Adipocyte (in vitro differentiated cells): ENCODE measurements at regions not wholly inside any gene's neighbourhood (a gene's known extent, or its start where the extent isn't known, plus 50 kb on each side); places are given as distances from the start of the nearest gene placed in this dataset.

Source experiments
- DNase-seq: peaks from one replicate; pipeline ENCODE4 v3.0.0-alpha.2; 2015; ENCODE audit warnings: low read depth
- H3K27me3 ChIP-seq: replicated peaks from 2 replicates; pipeline ENCODE4 v1.7.0; 2013; ENCODE audit warnings: mild to moderate bottlenecking, low read length, moderate library complexity; ENCODE audit not compliant: control insufficient read depth, insufficient read depth
- H3K36me3 ChIP-seq: 2 replicates; pipeline ENCODE4 v1.7.0; 2013; ENCODE audit warnings: low read length, mild to moderate bottlenecking, moderate library complexity; ENCODE audit not compliant: control insufficient read depth, insufficient read depth, severe bottlenecking
- H3K4me1 ChIP-seq: 2 replicates; pipeline ENCODE4 v1.7.0; 2013; ENCODE audit warnings: mild to moderate bottlenecking, low read length, moderate library complexity; ENCODE audit not compliant: control insufficient read depth, insufficient read depth
- H3K4me3 ChIP-seq: 2 replicates; pipeline ENCODE4 v1.7.0; 2013; ENCODE audit warnings: mild to moderate bottlenecking, low read length, moderate library complexity
- H3K9ac ChIP-seq: 2 replicates; pipeline ENCODE4 v1.7.0; 2013; ENCODE audit warnings: mild to moderate bottlenecking, low read length, moderate library complexity
- H3K9me3 ChIP-seq: 2 replicates; pipeline ENCODE4 v1.7.0; 2013; ENCODE audit warnings: mild to moderate bottlenecking, low read length, moderate library complexity; ENCODE audit not compliant: control insufficient read depth

DNA sequence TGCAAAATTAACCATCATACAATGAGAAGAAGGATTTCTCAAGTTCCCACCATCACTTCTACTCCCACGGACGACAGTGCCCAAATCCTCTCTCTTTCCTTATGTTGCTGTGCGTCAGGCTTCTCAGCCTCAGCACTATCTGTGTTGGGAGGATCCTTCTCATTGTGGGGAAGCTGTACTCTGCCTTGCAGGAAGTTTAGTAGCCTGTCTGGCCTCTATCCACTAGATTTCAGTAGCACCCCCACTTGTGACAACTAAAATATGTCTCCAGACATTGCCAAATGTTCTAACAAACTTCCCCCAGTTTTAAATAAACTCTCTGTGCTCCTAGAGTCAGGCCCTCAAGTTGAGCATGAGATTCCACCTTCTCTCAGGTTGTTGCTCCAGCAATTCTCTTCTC lies 545.9 kb upstream of the ZFP42 start:
- DNase-seq, result no peak
- peaks cover 3% of the 10 kb centered on the region for H3K9me3 ChIP-seq
- no peaks in the 10 kb centered on the region for H3K27me3 ChIP-seq
- H3K36me3 ChIP-seq, result no peaks in the 10 kb centered on the region
- H3K9ac ChIP-seq, result no peak overlapping the region
- no peak overlapping the region for H3K4me3 ChIP-seq
- H3K4me1 ChIP-seq, result no peaks in the 10 kb centered on the region

DNA sequence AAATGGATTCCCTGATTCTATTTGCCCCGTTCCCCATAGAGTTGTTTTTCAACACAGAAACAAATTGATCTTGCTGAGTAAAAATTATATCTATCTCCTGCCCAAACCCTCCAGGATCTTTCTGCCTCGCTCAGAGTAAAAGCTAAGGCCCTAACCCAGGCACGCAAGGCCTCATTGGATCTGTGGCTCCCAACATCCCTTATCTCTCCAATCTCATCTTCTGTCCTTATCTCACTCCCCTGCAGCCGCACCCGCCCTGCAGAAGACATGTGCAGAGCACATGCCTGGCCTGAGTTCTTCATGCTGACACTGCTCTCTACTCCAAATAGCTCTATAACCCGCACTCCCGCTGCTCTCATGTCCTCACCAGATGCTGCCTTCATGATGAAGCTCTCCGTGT lies 543.8 kb upstream of the ZFP42 start:
- Histone ChIP-seq H3K9ac (no peak overlapping the region), H3K36me3 (no peaks in the 10 kb centered on the region), H3K27me3 (no peaks in the 10 kb centered on the region), H3K4me3 (no peak overlapping the region), H3K4me1 (no peaks in the 10 kb centered on the region), H3K9me3 (peaks cover 3% of the 10 kb centered on the region)
- no peak for DNase-seq

DNA sequence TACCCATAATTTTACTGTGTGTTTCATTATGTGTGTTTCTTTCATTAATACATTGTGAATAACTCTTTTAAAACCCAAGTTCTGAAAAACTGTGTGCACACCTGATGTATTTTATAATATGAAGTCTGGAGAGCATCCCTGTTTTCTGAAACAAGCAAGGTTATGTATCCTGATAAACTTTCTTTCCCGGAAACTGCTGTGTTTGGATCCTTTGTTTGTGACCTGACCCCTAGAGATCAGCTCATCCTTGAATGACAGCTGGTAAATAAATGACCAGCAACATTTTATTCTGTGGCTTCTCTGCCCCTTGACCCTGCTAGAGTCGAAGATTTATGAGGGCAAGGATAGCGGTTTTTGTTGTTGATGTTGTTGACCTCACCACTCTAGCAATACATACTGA lies 535.6 kb upstream of the ZFP42 start:
- H3K27me3 ChIP-seq, result no peaks in the 10 kb centered on the region
- H3K4me3 ChIP-seq, result no peak overlapping the region
- H3K9me3 ChIP-seq, result no peaks in the 10 kb centered on the region
- H3K9ac ChIP-seq, result no peak overlapping the region
- H3K4me1 ChIP-seq, result no peaks in the 10 kb centered on the region
- no peak for DNase-seq
- no peaks in the 10 kb centered on the region for H3K36me3 ChIP-seq

DNA sequence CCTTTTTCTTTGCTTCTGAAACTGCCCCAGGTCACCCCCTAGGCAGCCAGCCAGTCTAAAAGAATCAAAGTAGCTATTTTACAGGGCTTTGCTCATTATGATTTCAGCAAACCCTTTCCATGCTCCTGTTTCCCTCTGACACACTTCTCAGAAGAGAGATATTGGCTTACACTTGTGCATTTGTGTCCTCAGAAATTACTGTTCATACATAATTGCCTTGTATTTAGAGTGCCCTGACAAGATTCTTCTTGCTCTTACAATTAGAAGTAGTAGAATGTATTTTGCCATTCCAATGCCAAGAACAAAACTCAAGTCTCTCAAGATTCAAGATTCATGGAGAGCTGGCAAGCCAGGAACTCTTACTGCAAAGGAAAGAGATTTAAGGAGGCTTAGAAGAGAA lies 531.0 kb upstream of the ZFP42 start:
- no peak overlapping the region for H3K4me3 ChIP-seq
- no peak overlapping the region for H3K9ac ChIP-seq
- H3K9me3 ChIP-seq, result no peaks in the 10 kb centered on the region
- no peak for DNase-seq
- no peaks in the 10 kb centered on the region for H3K36me3 ChIP-seq
- H3K27me3 ChIP-seq, result no peaks in the 10 kb centered on the region
- H3K4me1 ChIP-seq, result no peaks in the 10 kb centered on the region

- Histone ChIP-seq H3K4me3 (no peak overlapping the region), H3K9me3 (no peaks in the 10 kb centered on the region), H3K27me3 (no peaks in the 10 kb centered on the region), H3K36me3 (no peaks in the 10 kb centered on the region), H3K9ac (no peak overlapping the region), H3K4me1 (no peaks in the 10 kb centered on the region)
- no peak for DNase-seq
Observed at GRCh38 chr4:187467224-187467623, 528.3 kb upstream of the ZFP42 start.

- Histone ChIP-seq H3K9me3 (no peaks in the 10 kb centered on the region), H3K36me3 (no peaks in the 10 kb centered on the region), H3K9ac (no peak overlapping the region), H3K4me1 (no peaks in the 10 kb centered on the region), H3K4me3 (no peak overlapping the region), H3K27me3 (no peaks in the 10 kb centered on the region)
- DNase-seq, result peak; percentile 53
Observed at GRCh38 chr4:187469627-187470026, 525.9 kb upstream of the ZFP42 start.

GRCh38 chr4:187470061-187470460 lies 525.5 kb upstream of the ZFP42 start:
- no peaks in the 10 kb centered on the region for H3K36me3 ChIP-seq
- no peak overlapping the region for H3K9ac ChIP-seq
- no peak overlapping the region for H3K4me3 ChIP-seq
- no peak for DNase-seq
- H3K27me3 ChIP-seq, result no peaks in the 10 kb centered on the region
- H3K9me3 ChIP-seq, result no peaks in the 10 kb centered on the region
- H3K4me1 ChIP-seq, result no peaks in the 10 kb centered on the region

DNA sequence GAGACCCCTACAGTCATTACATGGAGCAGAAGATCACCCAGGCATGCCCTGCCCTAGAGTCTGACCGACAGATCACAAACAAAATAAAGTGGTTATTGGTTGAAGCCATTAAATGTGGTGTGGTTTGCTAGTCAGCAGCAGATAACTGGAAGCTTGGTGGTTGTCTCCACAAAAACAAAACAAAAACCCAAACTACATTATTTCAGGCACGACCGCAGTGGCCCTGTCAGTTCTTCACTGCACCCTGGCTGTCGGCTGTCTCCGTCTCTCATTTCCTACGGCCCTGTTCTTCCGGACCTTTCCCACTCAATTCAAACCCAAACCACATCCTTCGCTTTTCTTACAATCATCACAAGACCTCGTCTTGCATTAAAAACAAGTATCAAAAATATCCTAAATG lies 521.3 kb upstream of the ZFP42 start:
- no peaks in the 10 kb centered on the region for H3K36me3 ChIP-seq
- no peak overlapping the region for H3K9ac ChIP-seq
- H3K4me1 ChIP-seq, result peaks cover 12% of the 10 kb centered on the region
- no peaks in the 10 kb centered on the region for H3K9me3 ChIP-seq
- H3K4me3 ChIP-seq, result no peak overlapping the region
- H3K27me3 ChIP-seq, result no peaks in the 10 kb centered on the region
- no peak for DNase-seq

GRCh38 chr4:187475901-187476300 lies 519.7 kb upstream of the ZFP42 start:
- Histone ChIP-seq H3K36me3 (no peaks in the 10 kb centered on the region), H3K4me3 (no peak overlapping the region), H3K9me3 (no peaks in the 10 kb centered on the region), H3K27me3 (no peaks in the 10 kb centered on the region), H3K9ac (no peak overlapping the region), H3K4me1 (peaks cover 28% of the 10 kb centered on the region)
- no peak for DNase-seq

DNA sequence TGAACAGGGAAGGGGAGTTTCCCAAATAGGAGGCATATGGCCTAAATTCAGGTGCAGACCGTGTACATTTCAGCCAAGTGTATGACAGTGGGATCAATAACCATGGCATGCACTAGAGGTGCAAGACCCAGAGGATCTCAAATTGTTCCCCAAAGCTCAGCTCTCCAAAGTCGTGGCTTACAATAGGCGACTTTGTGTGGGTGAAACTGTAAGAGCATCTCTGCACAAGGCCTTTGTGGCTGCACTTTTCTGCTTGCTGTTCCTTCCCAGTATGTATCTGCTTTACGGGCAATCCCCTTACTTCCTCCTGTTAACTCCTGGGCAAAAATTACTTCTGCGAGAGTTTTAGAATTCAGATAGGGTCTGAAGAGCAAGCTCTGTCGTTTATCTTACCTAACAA lies 518.3 kb upstream of the ZFP42 start:
- H3K4me1 ChIP-seq, result peaks cover 29% of the 10 kb centered on the region
- H3K36me3 ChIP-seq, result no peaks in the 10 kb centered on the region
- H3K9me3 ChIP-seq, result no peaks in the 10 kb centered on the region
- no peak overlapping the region for H3K4me3 ChIP-seq
- H3K9ac ChIP-seq, result no peak overlapping the region
- DNase-seq, result no peak
- H3K27me3 ChIP-seq, result no peaks in the 10 kb centered on the region

GRCh38 chr4:187478292-187479140 lies 517.1 kb upstream of the ZFP42 start:
- Histone ChIP-seq H3K36me3 (no peaks in the 10 kb centered on the region), H3K27me3 (no peaks in the 10 kb centered on the region), H3K4me1 (peaks cover 29% of the 10 kb centered on the region), H3K9ac (peak overlapping the region; percentile 61), H3K4me3 (peak overlapping the region; percentile 29), H3K9me3 (no peaks in the 10 kb centered on the region)
- peak; percentile 89 for DNase-seq

- peak overlapping the region; percentile 47 for H3K9ac ChIP-seq
- H3K4me1 ChIP-seq, result peaks cover 29% of the 10 kb centered on the region
- no peaks in the 10 kb centered on the region for H3K9me3 ChIP-seq
- no peak overlapping the region for H3K4me3 ChIP-seq
- H3K27me3 ChIP-seq, result no peaks in the 10 kb centered on the region
- DNase-seq, result no peak
- H3K36me3 ChIP-seq, result no peaks in the 10 kb centered on the region
Observed at GRCh38 chr4:187479511-187479910, 516.1 kb upstream of the ZFP42 start.
